A673 (cell line): ENCODE measurements at regions not wholly inside any gene's neighbourhood (a gene's known extent, or its start where the extent isn't known, plus 50 kb on each side); places are given as distances from the start of the nearest gene placed in this dataset.
"Not testable (repeated sequence)": the region's sequence is repeated elsewhere in the genome, so short reads cannot be mapped to it uniquely, and the experiment has no call there.

Experiments used
- CTCF ChIP-seq: fragments of 300-800, 200-600 bp; sonication (generic); conservative IDR thresholded peaks from 2 replicates; pipeline ENCODE4 v1.5.1; 2017; ENCODE audit warnings: low read depth, mild to moderate bottlenecking, antibody characterized with exemption, low read length, moderate library complexity, mixed read lengths
- EZH2 ChIP-seq: fragments of 200-600 bp; sonication (generic); IDR thresholded peaks from 2 replicates; pipeline ENCODE4 v1.6.1; 2017; ENCODE audit warnings: borderline replicate concordance, low read depth, mild to moderate bottlenecking, mixed read lengths, antibody characterized with exemption, low read length; ENCODE audit not compliant: poor library complexity, severe bottlenecking

GRCh38 chr2:111552625-111553024 is 331.4 kb downstream of the ANAPC1 start:
- TF ChIP-seq CTCF, EZH2: not testable (repeated sequence)
